ENCODE measurements at regions not wholly inside any gene's neighbourhood (a gene's known extent, or its start where the extent isn't known, plus 50 kb on each side); places are given as distances from the start of the nearest gene placed in this dataset.

GRCh38 chr13:80400865-80401426 lies 60.0 kb upstream of the SPRY2 start:
- H3K4me1 ChIP-seq (ENCODE audit: control insufficient read depth in 4 of 4, insufficient read depth in 4 of 4, low read length in 3 of 4): no peaks in the 10 kb centered on the region
- no peak overlapping the region for H3K4me3 ChIP-seq (ENCODE audit: low read depth in 1 of 3, low read length in 3 of 3)
- no peaks in the 10 kb centered on the region for H3K27me3 ChIP-seq (ENCODE audit: control insufficient read depth in 4 of 4, insufficient read depth in 4 of 4, low read length in 3 of 4)
- no peak for DNase-seq (ENCODE audit: low spot score)
- H3K27ac ChIP-seq (ENCODE audit: low read depth in 1 of 2, low read length in 2 of 2): no peak overlapping the region
- no peak overlapping the region for H3K9ac ChIP-seq (ENCODE audit: low read depth in 1 of 2, low read length in 2 of 2)
- TF ChIP-seq NR2F2 (IDR thresholded peaks at IDR 0.05) (no peak), RAD21 (IDR thresholded peaks at IDR 0.05) (no peak), JUND (IDR thresholded peaks at IDR 0.05) (no peak), SP1 (IDR thresholded peaks at IDR 0.05) (no peak), FOXA2 (IDR thresholded peaks at IDR 0.05) (no peak), TAF1 (conservative IDR thresholded peaks at IDR 0.05) (no peak), HNF4G (IDR thresholded peaks at IDR 0.05) (no peak), YY1 (IDR thresholded peaks at IDR 0.05) (no peak), HNF4A (conservative IDR thresholded peaks at IDR 0.05) (no peak), MAX (IDR thresholded peaks at IDR 0.05) (no peak), GABPA (IDR thresholded peaks at IDR 0.05 in 1 of 2, conservative IDR thresholded peaks at IDR 0.05 in 1 of 2) (no peak), EGR1 (IDR thresholded peaks at IDR 0.05; ENCODE audit: low read depth in 2 of 2) (no peak), ATF3 (IDR thresholded peaks at IDR 0.05) (no peak), RXRA (IDR thresholded peaks at IDR 0.05) (no peak), FOXA1 (IDR thresholded peaks at IDR 0.05) (no peak)
- TF ChIP-seq, protein P1, sequence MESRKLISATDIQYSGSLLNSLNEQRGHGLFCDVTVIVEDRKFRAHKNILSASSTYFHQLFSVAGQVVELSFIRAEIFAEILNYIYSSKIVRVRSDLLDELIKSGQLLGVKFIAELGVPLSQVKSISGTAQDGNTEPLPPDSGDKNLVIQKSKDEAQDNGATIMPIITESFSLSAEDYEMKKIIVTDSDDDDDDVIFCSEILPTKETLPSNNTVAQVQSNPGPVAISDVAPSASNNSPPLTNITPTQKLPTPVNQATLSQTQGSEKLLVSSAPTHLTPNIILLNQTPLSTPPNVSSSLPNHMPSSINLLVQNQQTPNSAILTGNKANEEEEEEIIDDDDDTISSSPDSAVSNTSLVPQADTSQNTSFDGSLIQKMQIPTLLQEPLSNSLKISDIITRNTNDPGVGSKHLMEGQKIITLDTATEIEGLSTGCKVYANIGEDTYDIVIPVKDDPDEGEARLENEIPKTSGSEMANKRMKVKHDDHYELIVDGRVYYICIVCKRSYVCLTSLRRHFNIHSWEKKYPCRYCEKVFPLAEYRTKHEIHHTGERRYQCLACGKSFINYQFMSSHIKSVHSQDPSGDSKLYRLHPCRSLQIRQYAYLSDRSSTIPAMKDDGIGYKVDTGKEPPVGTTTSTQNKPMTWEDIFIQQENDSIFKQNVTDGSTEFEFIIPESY (IDR thresholded peaks at IDR 0.05): no peak
- TF ChIP-seq, protein P2, sequence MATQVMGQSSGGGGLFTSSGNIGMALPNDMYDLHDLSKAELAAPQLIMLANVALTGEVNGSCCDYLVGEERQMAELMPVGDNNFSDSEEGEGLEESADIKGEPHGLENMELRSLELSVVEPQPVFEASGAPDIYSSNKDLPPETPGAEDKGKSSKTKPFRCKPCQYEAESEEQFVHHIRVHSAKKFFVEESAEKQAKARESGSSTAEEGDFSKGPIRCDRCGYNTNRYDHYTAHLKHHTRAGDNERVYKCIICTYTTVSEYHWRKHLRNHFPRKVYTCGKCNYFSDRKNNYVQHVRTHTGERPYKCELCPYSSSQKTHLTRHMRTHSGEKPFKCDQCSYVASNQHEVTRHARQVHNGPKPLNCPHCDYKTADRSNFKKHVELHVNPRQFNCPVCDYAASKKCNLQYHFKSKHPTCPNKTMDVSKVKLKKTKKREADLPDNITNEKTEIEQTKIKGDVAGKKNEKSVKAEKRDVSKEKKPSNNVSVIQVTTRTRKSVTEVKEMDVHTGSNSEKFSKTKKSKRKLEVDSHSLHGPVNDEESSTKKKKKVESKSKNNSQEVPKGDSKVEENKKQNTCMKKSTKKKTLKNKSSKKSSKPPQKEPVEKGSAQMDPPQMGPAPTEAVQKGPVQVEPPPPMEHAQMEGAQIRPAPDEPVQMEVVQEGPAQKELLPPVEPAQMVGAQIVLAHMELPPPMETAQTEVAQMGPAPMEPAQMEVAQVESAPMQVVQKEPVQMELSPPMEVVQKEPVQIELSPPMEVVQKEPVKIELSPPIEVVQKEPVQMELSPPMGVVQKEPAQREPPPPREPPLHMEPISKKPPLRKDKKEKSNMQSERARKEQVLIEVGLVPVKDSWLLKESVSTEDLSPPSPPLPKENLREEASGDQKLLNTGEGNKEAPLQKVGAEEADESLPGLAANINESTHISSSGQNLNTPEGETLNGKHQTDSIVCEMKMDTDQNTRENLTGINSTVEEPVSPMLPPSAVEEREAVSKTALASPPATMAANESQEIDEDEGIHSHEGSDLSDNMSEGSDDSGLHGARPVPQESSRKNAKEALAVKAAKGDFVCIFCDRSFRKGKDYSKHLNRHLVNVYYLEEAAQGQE (IDR thresholded peaks at IDR 0.05): no peak
- TF ChIP-seq, protein P3, sequence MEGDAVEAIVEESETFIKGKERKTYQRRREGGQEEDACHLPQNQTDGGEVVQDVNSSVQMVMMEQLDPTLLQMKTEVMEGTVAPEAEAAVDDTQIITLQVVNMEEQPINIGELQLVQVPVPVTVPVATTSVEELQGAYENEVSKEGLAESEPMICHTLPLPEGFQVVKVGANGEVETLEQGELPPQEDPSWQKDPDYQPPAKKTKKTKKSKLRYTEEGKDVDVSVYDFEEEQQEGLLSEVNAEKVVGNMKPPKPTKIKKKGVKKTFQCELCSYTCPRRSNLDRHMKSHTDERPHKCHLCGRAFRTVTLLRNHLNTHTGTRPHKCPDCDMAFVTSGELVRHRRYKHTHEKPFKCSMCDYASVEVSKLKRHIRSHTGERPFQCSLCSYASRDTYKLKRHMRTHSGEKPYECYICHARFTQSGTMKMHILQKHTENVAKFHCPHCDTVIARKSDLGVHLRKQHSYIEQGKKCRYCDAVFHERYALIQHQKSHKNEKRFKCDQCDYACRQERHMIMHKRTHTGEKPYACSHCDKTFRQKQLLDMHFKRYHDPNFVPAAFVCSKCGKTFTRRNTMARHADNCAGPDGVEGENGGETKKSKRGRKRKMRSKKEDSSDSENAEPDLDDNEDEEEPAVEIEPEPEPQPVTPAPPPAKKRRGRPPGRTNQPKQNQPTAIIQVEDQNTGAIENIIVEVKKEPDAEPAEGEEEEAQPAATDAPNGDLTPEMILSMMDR (IDR thresholded peaks at IDR 0.05; ENCODE audit: low read depth, low read length, missing input control): no peak
- no peaks in the 10 kb centered on the region for H3K9me3 ChIP-seq (ENCODE audit: control insufficient read depth in 4 of 4, low read length in 3 of 4)
- WGBS: 76% methylated on average over 5 of the region's 5 CpGs
- H3K36me3 ChIP-seq (ENCODE audit: control insufficient read depth in 4 of 4, insufficient read depth in 3 of 4, low read depth in 1 of 4, low read length in 3 of 4): no peaks in the 10 kb centered on the region
